Colonic mucosa (tissue), 4 donors: ENCODE measurements at regions not wholly inside any gene's neighbourhood (a gene's known extent, or its start where the extent isn't known, plus 50 kb on each side); places are given as distances from the start of the nearest gene placed in this dataset.

Experiments
- DNase-seq: peaks from one replicate; pipeline ENCODE4 v3.0.0-alpha.2; 2020
- H3K27ac ChIP-seq: fragments of 200-600 bp; one replicate; pipeline ENCODE4 v1.8.0; 2021
- H3K27me3 ChIP-seq: fragments of 200-600 bp; one replicate; pipeline ENCODE4 v1.8.0; 2021
- H3K36me3 ChIP-seq: fragments of 200-600 bp; one replicate; pipeline ENCODE4 v1.8.0; 2021
- H3K4me1 ChIP-seq: fragments of 200-600 bp; one replicate; pipeline ENCODE4 v1.8.0; 2021; ENCODE audit warnings: mild to moderate bottlenecking
- H3K4me3 ChIP-seq: fragments of 200-600 bp; one replicate; pipeline ENCODE4 v1.8.0; 2021
- H3K9ac ChIP-seq, 2 donors: one replicate each; pipeline ENCODE4 v1.7.0; 2013; ENCODE audit warnings: control low read depth in 2 of 2, low read depth in 2 of 2, low read length in 2 of 2
- H3K9me3 ChIP-seq: fragments of 200-600 bp; one replicate; pipeline ENCODE4 v1.8.0; 2021
- intact Hi-C: fragments of 100-400 bp; cut with DNase I; formaldehyde crosslinking; loops from one replicate; pipeline ENCODE4 v1.14.1; 2022
- TF ChIP-seq, protein P1 (sequence below): fragments of 200-600 bp; IDR thresholded peaks from one replicate; pipeline ENCODE4 v1.8.0; 2022; ENCODE audit warnings: antibody characterized with exemption, mild to moderate bottlenecking
- donor health status: healthy.
- donor health status: DM: no; HTN: no; CAD: no.
- donor health status: DM: no; HTN: no; CAD: no.

GRCh38 chr6:98716341-98716740, 118.0 kb upstream of the POU3F2 start:
- H3K36me3 ChIP-seq = no peaks in the 10 kb centered on the region
- no peaks in the 10 kb centered on the region for H3K27me3 ChIP-seq
- H3K4me3 ChIP-seq = no peak overlapping the region
- no peak for DNase-seq
- H3K27ac ChIP-seq = no peak overlapping the region
- H3K9me3 ChIP-seq = no peaks in the 10 kb centered on the region
- no peaks in the 10 kb centered on the region for H3K4me1 ChIP-seq
- intact Hi-C loops = no loop called here
- H3K9ac ChIP-seq = no peak overlapping the region
- TF ChIP-seq, protein P1, sequence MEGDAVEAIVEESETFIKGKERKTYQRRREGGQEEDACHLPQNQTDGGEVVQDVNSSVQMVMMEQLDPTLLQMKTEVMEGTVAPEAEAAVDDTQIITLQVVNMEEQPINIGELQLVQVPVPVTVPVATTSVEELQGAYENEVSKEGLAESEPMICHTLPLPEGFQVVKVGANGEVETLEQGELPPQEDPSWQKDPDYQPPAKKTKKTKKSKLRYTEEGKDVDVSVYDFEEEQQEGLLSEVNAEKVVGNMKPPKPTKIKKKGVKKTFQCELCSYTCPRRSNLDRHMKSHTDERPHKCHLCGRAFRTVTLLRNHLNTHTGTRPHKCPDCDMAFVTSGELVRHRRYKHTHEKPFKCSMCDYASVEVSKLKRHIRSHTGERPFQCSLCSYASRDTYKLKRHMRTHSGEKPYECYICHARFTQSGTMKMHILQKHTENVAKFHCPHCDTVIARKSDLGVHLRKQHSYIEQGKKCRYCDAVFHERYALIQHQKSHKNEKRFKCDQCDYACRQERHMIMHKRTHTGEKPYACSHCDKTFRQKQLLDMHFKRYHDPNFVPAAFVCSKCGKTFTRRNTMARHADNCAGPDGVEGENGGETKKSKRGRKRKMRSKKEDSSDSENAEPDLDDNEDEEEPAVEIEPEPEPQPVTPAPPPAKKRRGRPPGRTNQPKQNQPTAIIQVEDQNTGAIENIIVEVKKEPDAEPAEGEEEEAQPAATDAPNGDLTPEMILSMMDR = no peak

- intact Hi-C loops = no loop called here
- no peaks in the 10 kb centered on the region for H3K9me3 ChIP-seq
- DNase-seq = no peak
- no peaks in the 10 kb centered on the region for H3K27me3 ChIP-seq
- TF ChIP-seq, protein P1 = no peak
- no peak overlapping the region for H3K4me3 ChIP-seq
- no peak overlapping the region for H3K9ac ChIP-seq
- no peaks in the 10 kb centered on the region for H3K36me3 ChIP-seq
- H3K27ac ChIP-seq = no peak overlapping the region
- no peaks in the 10 kb centered on the region for H3K4me1 ChIP-seq
These were observed 117.0 kb upstream of the POU3F2 start for GRCh38 chr6:98717322-98717877.

DNA sequence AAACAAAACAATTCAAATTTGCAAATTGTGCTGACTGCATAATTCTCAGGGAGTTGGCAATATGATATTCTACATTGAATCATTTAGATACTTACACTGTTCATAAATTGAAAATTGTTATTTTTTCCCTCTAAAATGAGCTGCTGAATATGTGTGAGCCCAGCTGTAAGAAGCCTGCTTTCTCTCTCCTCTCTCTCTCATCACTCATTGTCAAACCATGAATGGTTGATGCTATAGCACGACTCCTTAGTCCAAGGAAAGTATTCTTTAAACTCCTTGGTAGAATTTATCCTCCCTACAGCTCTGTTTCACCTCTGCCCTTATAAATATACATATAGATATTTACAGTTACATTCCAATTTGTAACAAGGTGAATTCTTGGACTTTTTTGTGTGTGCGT, 116.4 kb upstream of the POU3F2 start:
- DNase-seq = no peak

GRCh38 chr6:98724537-98724936, 109.8 kb upstream of the POU3F2 start:
- H3K27ac ChIP-seq = no peak overlapping the region
- no peak overlapping the region for H3K4me3 ChIP-seq
- TF ChIP-seq, protein P1 = no peak
- H3K9me3 ChIP-seq = no peaks in the 10 kb centered on the region
- no peaks in the 10 kb centered on the region for H3K36me3 ChIP-seq
- no peak for DNase-seq
- no peaks in the 10 kb centered on the region for H3K4me1 ChIP-seq
- intact Hi-C loops = no loop called here
- no peak overlapping the region for H3K9ac ChIP-seq
- no peaks in the 10 kb centered on the region for H3K27me3 ChIP-seq

More for the DNA sequence above, 116.4 kb upstream of the POU3F2 start:
- intact Hi-C loops = no loop called here
- no peaks in the 10 kb centered on the region for H3K4me1 ChIP-seq
- no peak overlapping the region for H3K4me3 ChIP-seq
- H3K27ac ChIP-seq = no peak overlapping the region
- no peaks in the 10 kb centered on the region for H3K27me3 ChIP-seq
- H3K36me3 ChIP-seq = no peaks in the 10 kb centered on the region
- TF ChIP-seq, protein P1 = no peak
- no peak overlapping the region for H3K9ac ChIP-seq
- H3K9me3 ChIP-seq = no peaks in the 10 kb centered on the region

- DNase-seq = no peak
- no peak overlapping the region for H3K9ac ChIP-seq
These were observed 87.1 kb upstream of the POU3F2 start for GRCh38 chr6:98747273-98747672.

More at GRCh38 chr6:98747273-98747672, 87.1 kb upstream of the POU3F2 start:
- no peak overlapping the region for H3K27ac ChIP-seq
- TF ChIP-seq, protein P1 = no peak
- H3K36me3 ChIP-seq = no peaks in the 10 kb centered on the region
- no peaks in the 10 kb centered on the region for H3K9me3 ChIP-seq
- H3K27me3 ChIP-seq = no peaks in the 10 kb centered on the region
- H3K4me1 ChIP-seq = no peaks in the 10 kb centered on the region
- no peak overlapping the region for H3K4me3 ChIP-seq
- intact Hi-C loops = no loop called here
